H4 (cell line): ENCODE measurements at regions not wholly inside any gene's neighbourhood (a gene's known extent, or its start where the extent isn't known, plus 50 kb on each side); places are given as distances from the start of the nearest gene placed in this dataset.

Experiments
- DNase-seq: peaks from one replicate; pipeline ENCODE4 v3.0.0-alpha.2; 2015; ENCODE audit warnings: low spot score

DNA sequence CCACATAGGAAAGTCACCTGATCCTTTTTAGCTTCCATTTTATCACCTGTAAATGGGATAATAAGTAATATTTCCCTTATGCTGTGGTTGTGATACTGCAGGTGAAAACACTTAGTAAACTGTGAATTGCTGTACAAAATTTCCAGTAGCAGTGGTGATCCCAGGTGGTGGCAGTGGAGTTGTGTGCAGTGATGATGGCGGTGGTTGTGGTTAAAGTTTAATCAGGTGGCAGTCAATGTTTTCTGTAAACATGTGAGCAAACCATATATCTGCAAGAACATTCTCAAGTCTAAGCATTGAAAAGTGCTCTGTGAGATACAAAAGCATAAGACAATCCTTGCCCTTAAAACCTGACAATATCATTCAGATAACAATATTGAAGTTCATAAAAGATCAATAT is 480.2 kb downstream of the RASEF start:
- DNase-seq: no peak

DNA sequence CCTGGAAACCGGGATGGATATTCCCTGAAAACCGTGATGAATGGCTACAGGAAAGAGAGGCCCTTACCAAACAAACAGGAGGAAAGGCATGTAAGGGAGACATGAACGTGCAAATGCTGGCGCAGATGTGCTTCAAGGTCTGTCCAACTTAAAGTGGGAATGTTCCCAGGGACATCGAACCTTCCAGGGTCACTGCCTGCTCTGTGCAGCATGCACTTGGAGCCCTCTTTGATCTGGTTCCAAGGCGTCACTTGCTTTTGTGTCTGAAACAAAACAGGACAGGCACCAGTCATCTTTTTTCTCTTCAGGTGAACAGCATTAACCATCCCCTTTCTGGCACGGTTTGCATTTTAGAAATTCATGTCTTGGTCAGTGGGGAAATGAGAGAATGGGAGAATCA is 479.4 kb downstream of the RASEF start:
- DNase-seq: no peak

DNA sequence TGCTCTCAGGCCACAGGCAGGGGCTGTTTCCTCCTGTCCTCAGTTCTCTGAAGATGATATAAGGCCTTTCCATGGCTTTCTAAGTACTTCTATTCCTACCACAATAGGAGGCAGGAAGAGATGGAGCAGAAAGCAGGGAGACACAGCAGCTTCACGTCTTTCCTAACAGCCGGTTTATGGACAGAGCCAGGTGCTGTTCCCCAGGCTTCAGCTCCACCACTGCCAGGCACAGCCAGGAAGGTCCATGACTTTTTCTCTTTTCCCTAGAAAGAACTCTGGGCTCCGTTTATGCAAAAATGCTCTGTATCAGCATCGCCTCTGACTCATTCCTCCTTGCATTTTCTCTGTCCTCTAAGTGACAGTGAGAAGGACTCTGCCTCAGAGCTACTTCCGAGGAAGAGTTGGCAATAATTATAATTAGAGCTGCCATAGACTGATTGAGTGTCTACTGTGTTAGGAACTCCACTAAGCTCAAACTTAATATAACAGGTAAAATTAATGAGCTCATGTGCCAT is 478.5 kb downstream of the RASEF start:
- DNase-seq: no peak

DNA sequence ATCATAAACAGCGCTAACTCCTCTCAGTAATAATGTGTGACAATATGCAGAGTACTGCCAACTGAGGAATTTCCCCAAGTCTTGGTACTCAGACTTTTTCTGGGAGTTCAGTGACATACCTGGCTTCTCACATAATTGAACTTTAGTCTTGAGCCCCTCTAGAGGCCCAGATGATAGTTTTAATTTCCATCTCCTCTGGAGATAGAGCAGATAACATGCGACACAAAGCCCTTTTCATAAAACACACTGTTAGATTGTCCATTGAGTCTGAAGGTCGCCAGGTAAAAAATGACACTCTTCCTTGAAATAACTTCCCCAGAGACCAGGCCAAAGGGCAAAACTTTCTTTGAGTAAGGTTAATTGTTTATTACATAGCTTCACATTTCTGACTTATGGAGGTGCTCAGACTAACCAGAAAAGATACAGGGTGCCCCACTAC is 476.0 kb downstream of the RASEF start:
- DNase-seq: no peak

DNA sequence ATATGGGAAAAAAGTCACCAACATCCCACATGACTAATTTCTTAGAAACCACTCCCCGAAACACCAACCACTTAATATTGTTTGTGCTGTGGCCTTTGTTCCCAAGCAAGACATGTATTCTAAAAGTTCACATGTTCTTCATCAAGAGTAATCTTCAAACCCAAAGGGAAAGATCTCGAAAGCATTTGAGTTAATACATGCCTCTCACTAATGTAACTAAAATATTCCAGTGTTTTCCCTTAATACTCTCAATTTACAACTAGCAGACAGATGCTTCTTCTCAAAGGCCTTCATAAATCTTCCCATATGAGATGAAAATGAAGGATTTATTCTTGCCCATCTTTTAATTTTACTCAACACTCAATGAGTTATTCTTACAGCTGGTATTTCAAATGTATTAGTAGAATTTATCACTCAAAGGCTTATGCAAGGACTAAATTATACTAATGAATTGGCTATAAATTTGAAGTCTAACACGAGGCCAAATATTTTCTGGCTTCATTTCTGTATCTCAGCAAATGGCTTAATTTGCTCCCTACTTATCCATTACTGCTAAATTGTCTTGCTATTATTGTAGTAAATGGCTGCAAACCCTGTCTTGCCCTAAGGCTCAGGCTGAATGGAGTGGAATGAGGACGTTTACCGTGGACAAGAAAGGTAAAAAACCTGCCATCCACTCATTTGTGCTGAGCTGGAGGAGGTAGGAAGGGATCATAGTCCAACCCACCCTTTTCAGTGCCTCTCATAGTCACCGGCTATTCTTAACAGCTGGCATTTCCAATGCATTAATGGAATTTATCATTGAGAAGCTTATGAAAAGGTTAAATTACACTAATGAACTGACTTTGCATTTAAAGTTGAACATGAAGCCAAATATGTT is 474.4 kb downstream of the RASEF start:
- DNase-seq: no peak

DNA sequence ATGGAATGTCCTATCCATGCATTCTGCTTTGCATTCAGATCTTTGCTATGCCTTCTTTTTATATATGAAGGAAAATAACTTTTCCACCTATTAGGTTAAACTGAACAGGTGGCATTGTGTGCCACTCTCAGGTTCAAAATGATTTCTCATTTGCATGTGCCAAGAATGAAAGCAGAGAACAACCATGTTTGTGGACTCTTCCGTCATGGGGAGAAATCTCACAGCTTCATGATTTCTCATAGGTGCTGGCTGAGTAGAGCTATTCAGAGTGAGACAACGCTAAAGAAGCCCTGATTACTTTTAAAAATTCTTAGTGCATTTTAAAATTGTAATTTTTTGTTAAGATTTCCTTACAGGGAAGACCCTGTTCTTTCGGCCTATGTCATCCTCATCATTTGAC is 472.1 kb downstream of the RASEF start:
- DNase-seq: no peak

DNA sequence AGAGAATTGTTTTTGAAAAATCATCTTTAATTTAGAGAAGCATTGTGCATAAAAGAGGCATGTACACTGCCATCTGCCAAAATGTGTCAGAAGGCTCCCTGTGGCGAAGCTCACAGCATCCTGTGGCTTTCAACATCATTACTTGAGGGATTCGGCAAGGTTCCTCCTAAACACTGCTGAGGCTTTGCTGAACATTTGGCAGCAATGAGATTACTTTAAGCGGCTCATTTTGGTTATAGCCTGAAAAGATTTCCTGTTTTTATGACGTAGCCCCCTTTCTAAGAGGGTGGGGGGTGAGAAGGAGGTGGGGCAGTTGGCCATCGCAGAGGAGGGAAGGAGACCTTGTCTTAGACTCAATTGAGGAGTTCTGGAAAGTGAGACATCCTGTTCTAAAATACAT is 469.4 kb downstream of the RASEF start:
- no peak for DNase-seq

DNA sequence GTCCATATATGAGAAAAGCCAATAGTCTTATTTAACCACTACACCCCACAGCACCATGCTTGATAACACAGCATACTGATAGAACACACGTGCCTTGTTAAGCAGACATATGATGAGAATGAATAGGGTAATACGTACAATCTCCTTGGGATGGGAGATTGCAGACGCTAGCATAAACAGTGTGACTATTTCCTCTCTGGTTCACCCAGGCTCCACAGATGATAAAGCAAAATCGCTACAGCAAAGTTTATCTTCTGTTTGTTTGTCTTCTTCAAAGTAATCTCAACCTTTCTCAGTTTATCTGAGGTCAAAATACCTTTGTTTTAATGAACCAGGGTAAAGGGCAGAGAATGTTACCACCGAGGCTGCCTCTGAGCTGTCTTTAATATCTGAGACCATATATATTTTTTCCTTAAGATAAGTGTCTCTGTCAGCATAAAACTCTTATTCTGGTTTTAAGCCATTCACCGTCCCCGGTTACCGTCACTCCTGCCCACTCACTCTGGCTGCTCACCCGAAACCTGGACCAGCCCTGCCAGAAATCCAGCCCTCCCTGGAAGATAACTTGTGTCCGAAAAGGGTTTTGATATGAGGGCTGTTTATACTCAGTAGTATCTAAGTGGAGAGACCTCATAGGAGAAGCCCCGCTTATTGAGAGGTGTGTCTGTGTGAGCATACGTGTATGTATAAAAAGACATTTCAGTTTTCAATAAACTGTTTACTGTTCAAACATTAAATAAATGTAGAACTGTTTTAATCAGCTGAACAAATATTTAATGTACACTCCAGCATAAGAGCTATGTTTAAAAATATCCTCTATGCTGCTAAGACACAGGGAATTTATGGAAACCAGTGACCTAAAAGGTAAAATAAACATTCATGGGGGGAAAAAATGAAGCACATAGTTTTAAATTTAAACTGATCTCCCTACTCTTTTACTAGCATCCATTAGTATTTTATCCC is 465.4 kb downstream of the RASEF start:
- peak; percentile 14 for DNase-seq

DNA sequence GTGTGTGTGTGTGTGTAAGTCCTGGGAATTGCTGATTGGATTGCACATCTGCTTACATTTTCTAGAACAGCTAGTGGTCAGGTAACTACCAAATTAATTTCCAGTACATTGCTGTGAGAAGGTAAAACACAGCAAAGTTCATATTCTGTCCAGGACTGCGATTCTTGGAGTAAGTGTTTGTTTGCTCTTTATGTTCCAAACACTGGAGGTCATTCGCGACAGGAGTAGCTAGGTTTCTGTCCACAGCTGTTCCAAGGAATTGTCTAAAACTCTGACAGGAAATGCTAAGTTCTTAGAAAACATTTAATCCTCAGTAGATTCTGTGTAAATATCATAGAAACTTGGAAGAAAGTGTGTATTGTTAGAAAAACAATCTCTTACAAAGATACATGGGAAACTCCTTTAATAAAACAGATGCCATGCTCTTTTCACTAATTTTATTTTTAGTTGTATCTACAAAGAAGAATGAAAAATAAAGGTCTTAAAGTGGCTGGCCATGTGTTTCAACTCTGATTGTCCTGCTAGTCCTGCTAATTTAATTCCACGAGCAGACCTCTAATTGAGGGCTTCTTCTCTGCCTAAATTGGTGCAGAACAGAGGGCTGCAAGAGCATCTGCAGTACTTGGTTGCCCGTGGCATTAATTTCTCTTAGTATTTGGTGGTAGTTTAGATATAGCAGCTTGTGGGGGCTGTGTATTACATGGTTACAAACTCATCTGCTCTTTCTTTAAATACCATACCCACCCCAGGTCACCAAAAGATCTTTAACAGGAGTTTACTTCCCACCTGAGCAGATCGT is 464.5 kb downstream of the RASEF start:
- peak; percentile 21 for DNase-seq

DNA sequence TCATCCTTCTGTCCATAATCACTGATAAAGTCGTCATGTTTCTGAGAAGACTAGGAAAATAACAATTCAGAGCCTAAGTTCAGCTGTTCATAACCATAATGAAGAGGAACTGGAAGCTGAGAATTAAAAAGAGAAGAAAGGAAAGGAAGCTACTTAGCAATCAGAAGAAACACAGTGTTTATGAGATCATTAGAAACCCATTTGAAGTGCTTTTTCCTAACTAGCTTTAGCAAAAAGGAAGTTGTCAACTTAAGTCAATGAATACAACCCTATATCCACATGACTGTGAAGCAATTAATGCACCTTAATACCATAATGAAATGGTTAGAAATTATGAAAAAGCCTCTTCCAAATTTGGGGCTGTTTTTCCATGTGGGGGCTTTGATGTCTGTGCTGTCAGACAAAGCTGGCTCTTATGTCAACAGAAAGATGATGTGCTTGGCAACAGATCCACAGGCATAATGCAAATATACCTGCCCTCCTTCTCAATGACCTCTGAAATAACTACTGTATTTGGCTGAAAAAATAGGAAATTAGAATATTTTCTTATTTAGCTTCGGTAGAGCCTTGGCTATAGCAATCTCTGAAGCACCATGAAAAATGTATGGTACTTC is 463.5 kb downstream of the RASEF start:
- DNase-seq: no peak

DNA sequence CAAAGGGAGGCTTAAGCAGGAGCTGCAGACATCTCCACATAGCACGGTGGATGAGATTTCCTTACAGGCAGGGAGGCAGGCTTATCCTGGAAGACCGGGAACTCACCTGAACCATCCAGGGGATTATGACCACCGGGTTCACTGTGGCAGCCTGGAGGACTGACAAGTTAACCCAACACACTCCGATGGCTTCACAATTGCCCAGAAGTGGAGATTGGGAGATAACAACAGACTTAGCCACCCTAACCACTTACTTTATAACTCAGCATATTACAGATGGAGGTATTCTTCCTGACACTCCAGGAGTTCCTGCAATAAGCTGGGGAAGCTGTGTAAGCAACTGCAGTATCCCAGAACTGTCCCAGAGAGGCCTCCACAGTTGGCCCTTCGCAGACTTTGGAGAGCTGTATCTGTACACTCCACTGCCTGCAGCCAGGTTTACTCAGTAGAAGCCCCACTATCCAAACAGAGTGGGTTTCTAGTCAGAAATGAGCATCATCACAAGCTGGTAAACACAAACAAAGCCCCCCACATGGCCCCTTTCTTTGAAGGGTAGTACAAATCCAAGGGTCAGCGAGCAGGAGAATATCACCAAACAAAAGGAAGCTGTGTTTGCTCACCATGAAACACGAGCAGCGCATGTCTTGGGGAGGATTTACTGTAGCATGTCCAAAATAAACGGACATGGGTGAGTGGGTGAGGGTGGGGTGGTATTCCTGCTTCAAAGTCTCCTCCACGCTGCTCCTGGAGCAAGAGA is 462.2 kb downstream of the RASEF start:
- DNase-seq: no peak

DNA sequence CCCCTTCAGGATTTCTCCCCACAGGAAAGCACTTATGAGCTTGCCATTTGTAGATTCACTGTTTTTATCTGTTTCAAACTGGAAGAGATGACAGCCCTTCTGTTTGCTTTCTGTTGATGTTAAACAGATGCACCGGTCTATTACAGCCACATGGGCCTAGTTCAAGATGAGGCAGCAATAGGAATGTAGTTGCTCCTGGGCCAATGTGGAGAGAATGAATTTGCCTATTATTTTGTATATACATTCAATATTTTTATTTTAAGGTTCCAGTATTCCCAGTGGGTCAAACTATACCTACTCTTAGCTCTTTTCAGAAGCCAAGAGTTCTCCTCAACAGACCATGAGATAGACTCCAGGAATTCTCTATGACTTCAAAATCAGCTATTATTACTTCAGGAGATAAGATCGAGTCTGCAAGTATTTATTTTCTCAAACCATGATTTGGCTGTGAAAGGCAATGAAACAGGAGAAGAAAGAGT is 461.6 kb downstream of the RASEF start:
- DNase-seq: no peak

DNA sequence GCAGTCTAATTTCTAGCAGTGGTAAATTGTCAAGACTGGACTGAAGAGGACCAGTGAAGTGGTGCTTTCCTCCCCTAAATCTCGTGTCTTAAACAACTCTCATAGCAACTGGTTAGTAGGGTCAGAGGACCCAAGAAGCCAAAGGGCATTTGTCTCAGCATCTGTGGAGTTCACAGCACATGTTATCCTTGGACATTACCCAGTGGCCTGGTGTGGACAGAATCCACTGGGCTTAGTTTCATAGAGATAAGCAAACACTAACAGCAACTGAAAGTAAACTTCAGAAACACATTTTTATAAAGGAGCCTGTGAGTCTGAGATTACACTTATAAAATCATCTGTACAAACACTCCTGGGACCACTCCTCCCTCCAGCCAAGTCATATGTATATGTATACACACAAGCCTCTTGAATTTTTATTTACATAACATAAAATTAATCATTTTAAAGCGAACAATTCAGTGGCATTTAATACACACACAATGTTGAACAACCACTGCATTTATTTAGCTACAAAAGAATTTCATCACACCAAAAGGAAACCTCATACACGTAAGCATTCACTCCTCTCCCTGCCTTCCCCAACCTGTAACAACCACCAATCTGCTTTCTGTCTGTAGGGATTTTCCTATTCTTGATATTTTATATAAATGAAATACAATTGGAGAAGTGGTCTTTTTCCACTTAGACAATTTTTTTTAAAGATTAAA is 457.8 kb downstream of the RASEF start:
- DNase-seq: peak; percentile 18

DNA sequence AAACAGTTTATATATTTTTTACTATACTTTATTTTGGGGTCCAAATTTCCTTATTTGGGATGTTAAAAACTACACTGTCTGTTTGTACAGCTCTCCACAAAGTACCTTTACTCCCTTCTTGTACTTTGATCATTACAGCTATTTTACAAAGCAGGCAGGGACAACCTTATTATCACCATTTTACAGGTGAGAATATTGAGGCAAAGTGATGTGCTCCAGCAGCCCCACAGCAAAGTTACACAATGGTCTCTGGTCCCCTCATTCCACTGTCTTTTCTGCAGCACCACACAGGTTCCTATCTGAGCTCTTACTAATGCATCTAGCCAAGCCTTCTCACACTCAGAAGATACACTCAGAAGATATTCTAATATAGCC is 457.3 kb downstream of the RASEF start:
- DNase-seq: no peak

DNA sequence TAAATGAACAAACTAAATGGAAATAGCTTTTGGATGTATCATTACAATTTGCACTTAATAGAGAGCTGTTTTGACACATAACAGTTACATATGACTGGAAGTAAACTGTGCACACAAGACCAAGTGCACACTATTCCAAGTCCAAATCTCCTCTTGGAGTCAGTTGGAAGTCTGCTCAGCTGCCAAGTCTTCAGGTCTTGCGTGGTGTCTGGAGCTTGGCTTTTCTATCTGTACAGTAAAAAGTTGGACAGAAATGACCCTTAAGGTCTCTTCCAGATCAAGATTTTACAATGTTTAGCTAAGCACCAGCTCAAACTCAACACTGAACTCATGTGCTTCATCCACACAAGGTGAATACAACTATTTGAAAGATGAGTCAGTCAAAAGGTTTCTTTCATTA is 456.9 kb downstream of the RASEF start:
- no peak for DNase-seq

DNA sequence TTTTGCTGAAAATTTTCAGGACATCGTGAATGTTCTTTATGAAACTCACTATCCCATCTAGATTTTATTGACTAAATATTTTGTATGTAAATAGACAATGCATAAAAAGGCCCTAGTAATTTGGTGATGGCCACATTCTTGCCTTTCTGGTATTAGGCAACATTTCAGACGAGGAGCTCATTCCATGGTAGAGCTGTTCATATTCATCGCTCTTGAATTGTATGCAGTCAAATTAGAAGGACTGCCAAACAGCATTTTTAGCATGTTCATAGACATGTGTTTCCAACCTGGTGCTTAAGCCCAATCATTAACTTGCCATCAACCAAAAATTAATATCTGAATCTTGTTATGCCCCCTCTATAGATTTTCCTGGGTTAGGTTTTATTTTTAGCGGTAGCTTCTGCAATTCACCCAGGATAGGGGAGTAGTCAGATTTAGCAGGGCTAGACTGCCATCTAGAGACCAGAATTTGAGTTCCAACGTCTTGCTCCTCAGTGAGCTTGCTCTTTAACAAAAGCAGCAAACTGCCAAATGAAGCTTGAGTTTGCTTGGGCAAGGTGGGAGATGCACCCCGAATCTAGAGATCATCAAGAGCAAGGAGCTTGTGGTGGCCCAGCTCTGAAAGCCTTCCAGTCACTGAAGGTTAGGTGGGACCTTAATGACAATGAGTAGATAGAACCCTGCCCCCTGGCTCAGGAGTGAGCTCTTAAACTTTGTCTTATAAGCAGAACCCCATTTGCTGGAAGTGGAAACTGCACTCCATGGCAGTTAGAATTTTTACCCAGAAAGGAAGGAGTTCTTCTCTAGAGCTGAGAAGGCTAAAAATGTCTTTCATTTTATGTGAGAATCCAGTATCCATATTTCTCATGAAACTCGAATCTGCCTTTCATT is 456.2 kb downstream of the RASEF start:
- peak; percentile 61 for DNase-seq

DNA sequence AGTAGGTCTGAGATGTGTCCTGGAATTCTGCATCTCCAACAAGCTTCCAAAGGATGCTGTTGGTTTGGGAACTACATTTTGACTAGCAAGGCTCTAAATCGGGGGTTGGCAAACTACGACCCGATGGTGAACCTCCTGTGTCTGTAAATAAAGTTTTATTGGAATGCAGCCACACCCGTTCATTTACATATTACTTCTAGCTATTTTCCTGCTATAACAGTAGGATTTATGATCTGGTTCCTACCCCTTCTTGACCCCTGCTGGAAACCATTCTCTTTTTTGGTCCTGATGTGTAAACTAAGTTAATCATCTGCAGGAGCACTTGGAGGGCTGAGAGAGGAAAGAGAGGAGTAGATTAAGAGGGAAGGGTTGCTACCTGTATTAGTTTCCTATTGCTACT is 454.5 kb downstream of the RASEF start:
- no peak for DNase-seq

DNA sequence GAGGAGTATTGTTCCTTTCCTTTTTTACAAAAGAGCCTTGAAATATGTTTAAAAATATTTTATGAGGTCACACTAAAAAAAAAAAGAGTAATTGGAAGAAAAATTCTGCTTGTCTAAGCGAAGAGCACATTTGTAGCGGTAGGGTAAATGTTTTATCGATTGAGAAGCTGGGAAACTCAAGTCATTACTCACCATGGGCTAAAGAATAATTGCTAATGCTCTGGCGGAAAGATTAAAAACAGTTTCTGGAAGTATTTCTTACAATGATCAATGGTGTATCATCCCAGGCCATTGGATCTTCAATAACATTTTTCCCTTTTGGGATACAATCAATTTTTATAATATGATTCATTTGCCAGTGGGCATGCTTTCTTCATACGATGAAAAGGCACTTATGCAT is 450.0 kb downstream of the RASEF start:
- DNase-seq: no peak

DNA sequence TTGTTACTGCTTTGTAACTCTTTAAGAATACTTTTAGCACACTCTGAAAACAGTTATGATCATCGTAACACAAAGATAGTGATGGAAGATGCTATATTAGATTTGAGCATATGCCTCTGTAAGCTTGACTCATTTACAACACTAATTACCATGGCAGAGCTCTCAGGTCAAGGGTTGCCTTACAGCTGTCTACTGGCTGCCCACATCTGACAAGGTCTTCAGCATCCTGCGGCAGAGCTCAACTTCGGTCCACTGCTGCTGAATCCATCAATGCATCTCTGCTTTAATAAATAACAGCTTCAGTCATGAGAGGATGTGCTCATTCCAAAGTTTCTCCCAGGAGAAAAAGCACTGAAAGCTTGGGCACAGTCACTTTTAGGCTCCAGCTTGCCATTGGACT is 449.4 kb downstream of the RASEF start:
- no peak for DNase-seq
